ENCODE measurements at regions not wholly inside any gene's neighbourhood (a gene's known extent, or its start where the extent isn't known, plus 50 kb on each side); places are given as distances from the start of the nearest gene placed in this dataset.

DNA sequence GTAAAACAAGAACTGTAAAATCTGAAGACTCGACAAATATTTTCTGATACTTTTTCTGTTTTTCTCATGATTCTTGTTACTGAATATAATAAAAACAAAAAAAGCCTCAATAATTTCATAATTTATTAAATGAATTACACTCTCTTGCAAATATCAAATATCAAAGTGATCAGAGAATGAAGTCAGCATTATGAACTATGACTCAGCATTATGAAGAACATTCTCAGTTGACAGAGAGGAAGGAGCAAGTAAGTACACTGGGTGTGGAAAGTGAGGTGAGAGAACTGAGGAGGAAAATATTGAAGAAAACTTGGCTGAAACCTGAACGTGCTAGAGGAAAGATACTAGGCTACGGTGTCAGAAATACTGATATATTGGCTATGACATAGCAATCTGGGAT is 529.5 kb downstream of the KCNT2 start:
- SMC1A ChIA-PET (ENCODE audit: uncharacterized antibody, unreplicated experiment), result no interaction called here

More for the DNA sequence above, 529.5 kb downstream of the KCNT2 start:
- FAIRE-seq (no peak), DNase-seq (ENCODE audit: low read depth, low spot score) (no peak), ATAC-seq (no peak)
- ChIA-PET POLR2A (no interaction called here), CTCF (no interaction called here), RAD21 (ENCODE audit: unreplicated experiment) (no interaction called here)
- intact Hi-C loops (cut with micrococcal nuclease; ENCODE audit: unreplicated experiment) (loop anchor here (5.0 kb wide), 1 partner anchor 329 kb away; no protein-coding TSS in a partner anchor), in situ Hi-C loops (cut with MboI) (no loop called here)
- Histone ChIP-seq H3K4me2 (ENCODE audit: control insufficient read depth, insufficient read depth) (no peak overlapping the region), H3K4me1 (ENCODE audit: control insufficient read depth, insufficient read depth, low read length) (no peaks in the 10 kb centered on the region), H3K9me3 (replicated peaks; ENCODE audit: control insufficient read depth, insufficient read depth, low read length) (no peaks in the 10 kb centered on the region), H3K36me3 (ENCODE audit: control insufficient read depth in 2 of 2, insufficient read depth in 2 of 2, low read length in 1 of 2) (no peaks in the 10 kb centered on the region), H3K27ac (ENCODE audit: control insufficient read depth, insufficient read depth) (no peak overlapping the region), H3K79me2 (ENCODE audit: control insufficient read depth, insufficient read depth, low read length) (no peaks in the 10 kb centered on the region), H3K9ac (ENCODE audit: control insufficient read depth, insufficient read depth, low read length) (no peak overlapping the region), H4K20me1 (ENCODE audit: control insufficient read depth, insufficient read depth) (no peaks in the 10 kb centered on the region), H2AFZ (ENCODE audit: control insufficient read depth, low read depth, low read length) (no peak overlapping the region), H3K4me3 (no peak overlapping the region), H3K27me3 (replicated peaks in 1 of 2; ENCODE audit: control insufficient read depth in 2 of 2, insufficient read depth in 2 of 2, low read length in 1 of 2) (no peaks in the 10 kb centered on the region)
- TF ChIP-seq NFYA (IDR thresholded peaks at IDR 0.05; ENCODE audit: borderline replicate concordance, low read depth, low read length) (no peak), STAT3 (IDR thresholded peaks at IDR 0.05; ENCODE audit: low read depth, low read length) (no peak), LARP7 (IDR thresholded peaks at IDR 0.05) (no peak), POU2F2 (IDR thresholded peaks at IDR 0.05; ENCODE audit: borderline replicate concordance, low read depth, low read length) (no peak), KDM1A (IDR thresholded peaks at IDR 0.05; ENCODE audit: borderline replicate concordance) (no peak)
- TF ChIP-seq, protein P1, sequence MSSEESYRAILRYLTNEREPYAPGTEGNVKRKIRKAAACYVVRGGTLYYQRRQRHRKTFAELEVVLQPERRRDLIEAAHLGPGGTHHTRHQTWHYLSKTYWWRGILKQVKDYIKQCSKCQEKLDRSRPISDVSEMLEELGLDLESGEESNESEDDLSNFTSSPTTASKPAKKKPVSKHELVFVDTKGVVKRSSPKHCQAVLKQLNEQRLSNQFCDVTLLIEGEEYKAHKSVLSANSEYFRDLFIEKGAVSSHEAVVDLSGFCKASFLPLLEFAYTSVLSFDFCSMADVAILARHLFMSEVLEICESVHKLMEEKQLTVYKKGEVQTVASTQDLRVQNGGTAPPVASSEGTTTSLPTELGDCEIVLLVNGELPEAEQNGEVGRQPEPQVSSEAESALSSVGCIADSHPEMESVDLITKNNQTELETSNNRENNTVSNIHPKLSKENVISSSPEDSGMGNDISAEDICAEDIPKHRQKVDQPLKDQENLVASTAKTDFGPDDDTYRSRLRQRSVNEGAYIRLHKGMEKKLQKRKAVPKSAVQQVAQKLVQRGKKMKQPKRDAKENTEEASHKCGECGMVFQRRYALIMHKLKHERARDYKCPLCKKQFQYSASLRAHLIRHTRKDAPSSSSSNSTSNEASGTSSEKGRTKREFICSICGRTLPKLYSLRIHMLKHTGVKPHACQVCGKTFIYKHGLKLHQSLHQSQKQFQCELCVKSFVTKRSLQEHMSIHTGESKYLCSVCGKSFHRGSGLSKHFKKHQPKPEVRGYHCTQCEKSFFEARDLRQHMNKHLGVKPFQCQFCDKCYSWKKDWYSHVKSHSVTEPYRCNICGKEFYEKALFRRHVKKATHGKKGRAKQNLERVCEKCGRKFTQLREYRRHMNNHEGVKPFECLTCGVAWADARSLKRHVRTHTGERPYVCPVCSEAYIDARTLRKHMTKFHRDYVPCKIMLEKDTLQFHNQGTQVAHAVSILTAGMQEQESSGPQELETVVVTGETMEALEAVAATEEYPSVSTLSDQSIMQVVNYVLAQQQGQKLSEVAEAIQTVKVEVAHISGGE (CRISPR knock-in tag; IDR thresholded peaks at IDR 0.05), result no peak
- TF ChIP-seq, protein P2, sequence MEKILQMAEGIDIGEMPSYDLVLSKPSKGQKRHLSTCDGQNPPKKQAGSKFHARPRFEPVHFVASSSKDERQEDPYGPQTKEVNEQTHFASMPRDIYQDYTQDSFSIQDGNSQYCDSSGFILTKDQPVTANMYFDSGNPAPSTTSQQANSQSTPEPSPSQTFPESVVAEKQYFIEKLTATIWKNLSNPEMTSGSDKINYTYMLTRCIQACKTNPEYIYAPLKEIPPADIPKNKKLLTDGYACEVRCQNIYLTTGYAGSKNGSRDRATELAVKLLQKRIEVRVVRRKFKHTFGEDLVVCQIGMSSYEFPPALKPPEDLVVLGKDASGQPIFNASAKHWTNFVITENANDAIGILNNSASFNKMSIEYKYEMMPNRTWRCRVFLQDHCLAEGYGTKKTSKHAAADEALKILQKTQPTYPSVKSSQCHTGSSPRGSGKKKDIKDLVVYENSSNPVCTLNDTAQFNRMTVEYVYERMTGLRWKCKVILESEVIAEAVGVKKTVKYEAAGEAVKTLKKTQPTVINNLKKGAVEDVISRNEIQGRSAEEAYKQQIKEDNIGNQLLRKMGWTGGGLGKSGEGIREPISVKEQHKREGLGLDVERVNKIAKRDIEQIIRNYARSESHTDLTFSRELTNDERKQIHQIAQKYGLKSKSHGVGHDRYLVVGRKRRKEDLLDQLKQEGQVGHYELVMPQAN (conservative IDR thresholded peaks at IDR 0.05), result no peak
- 44% methylated on average over 3 of the region's 3 CpGs for WGBS (ENCODE audit: insufficient coverage, insufficient replicate concordance, low lambda C conversion rate, missing lambda C conversion rate)
- BruUV-seq (replicated peaks), result no TSS peak
